ENCODE measurements at regions not wholly inside any gene's neighbourhood (a gene's known extent, or its start where the extent isn't known, plus 50 kb on each side); places are given as distances from the start of the nearest gene placed in this dataset.
"Not testable (repeated sequence)": the region's sequence is repeated elsewhere in the genome, so short reads cannot be mapped to it uniquely, and the experiment has no call there.

DNA sequence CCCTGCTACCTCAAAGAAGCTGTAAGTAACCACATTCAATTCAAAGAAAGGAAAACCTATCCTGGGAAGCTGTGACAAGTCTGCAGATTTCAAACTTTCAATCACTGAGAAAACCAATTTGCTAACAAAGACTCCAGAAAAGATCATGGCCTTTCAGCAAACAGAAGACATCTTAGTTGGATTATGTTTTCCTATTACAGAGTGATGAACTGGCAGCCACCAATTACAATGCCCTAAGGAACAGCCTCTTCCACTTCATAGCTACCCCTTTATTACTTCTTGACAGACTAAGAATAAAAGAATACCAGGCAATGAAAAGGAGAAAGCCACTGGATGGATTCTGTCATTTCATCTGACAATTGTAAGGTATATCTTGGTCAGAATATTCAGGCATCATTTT is 128.2 kb upstream of the RASEF start:
- DNase-seq (ENCODE audit: low read depth) = no peak

DNA sequence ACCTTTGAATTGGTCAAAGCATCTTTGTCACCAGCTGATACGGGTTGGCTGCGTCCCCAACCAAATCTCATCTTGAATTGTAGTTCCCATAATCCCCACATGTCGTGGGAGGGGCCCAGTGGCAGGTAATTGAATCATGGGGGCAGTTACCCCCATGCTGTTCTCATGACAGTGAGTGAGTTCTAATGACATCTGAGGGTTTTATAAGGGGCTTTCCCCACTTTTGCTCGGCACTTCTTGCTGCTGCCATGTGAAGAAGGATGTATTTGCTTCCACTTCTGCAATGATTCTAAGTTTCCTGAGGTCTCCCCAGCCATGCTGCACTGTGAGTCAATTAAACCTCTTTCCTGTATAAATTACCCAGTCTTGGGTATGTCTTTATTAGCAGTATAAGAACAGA is 126.1 kb upstream of the RASEF start:
- DNase-seq (ENCODE audit: low read depth) = not testable (repeated sequence)

DNA sequence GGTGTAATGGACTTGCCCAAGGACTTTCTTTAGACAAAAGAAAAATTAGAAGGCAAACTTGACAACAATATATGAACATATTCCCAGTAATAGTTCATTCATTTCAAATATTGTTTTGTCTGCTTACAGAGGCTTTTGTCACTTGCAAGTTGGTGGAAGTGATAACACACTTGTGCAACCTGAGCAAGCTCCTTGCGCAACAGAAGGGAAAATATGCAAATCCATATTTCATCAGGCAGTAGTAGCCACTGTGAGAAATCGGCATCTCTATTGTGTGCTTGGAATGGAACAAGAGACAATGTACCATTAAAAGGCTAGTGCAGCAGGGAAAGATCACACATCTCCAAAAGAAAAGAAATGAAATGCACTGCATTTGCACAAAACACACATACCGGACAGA is 125.3 kb upstream of the RASEF start:
- DNase-seq (ENCODE audit: low read depth) = no peak

GRCh38 chr9:83186155-83186737 is 123.3 kb upstream of the RASEF start:
- DNase-seq (ENCODE audit: low read depth) = no peak

GRCh38 chr9:83185488-83186154 is 122.7 kb upstream of the RASEF start:
- no peak for DNase-seq (ENCODE audit: low read depth)

- DNase-seq (ENCODE audit: low read depth) = no peak
Observed at GRCh38 chr9:83183621-83184020, 120.7 kb upstream of the RASEF start.

DNA sequence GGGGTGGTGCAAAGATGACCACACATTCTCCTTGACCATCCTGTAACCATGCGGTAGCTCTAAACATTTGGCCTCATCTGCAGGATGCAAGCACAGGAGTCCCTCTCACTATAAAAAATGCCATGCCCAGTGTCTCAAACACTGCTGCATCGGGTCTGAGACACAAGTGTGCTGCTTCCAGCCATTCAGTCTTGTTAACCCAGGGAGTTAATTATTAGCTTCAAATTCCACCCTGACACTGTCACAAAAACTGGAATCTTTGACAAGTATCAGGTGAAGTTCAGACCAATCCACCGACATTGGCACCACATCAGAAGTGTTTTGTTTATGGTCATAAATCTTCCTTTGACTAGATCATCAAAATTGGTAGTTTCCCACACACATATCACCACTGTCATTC is 119.1 kb upstream of the RASEF start:
- DNase-seq (ENCODE audit: low read depth) = no peak

GRCh38 chr9:83178717-83179116 is 115.8 kb upstream of the RASEF start:
- no peak for DNase-seq (ENCODE audit: low read depth)

DNA sequence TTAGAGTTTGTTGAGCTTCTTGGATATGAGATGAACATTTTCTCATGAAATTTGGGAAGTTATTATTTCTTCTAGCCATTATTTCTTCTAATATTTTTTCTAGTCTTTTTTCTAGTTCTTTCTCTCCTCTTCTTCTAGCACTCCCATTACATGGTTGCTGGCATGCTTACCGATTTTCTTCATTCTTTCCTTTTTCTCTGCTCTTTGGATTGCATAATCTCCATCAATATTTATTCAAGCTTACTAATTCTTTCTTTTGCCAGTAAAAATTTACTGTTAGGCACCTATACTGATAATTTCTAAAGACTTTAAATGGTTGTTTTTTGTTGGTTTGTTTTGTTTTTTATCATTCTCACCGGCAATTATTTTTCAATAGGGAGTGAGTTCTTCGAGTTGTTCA is 114.8 kb upstream of the RASEF start:
- DNase-seq (ENCODE audit: low read depth) = no peak

- DNase-seq (ENCODE audit: low read depth) = no peak
Observed at GRCh38 chr9:83167126-83167525, 104.2 kb upstream of the RASEF start.

DNA sequence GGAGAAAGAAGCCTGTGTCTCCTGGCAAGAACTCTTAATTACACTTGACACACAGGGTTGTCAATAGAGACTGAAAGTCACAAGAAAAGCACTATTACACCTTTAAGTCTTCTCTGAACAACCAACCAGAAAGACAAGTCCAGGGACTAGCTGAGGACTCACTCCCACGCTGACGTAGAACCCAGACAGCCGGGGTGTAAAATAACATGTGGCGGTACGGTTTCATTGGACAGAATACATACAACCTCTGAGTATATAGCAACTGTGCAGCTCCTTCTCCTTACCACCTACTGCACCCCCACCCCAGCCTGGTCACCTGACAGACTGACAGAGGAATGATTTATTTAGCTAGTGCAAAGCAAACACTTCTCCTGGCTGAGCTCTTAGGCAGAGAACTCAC is 103.4 kb upstream of the RASEF start:
- DNase-seq (ENCODE audit: low read depth) = no peak

DNA sequence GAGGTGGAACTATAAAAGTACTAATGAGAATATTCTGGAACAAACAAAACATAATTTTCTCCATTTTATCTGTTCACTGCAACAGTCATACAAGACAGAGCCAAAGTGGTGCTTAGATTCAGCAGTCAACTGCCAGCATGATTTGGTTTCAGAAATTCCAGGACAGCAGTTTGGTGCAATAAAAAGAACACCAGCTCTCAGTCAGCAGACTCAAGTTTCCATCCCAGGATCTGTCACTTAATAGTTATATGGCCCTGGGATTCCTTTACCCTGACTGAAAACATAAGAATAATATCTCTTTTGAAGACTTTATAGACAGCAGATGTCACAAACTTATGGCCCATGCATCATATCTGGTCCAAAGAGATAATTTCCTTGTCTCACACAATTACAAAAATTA is 92.8 kb upstream of the RASEF start:
- DNase-seq (ENCODE audit: low read depth) = no peak

- DNase-seq (ENCODE audit: low read depth) = no peak
Observed at GRCh38 chr9:83154821-83155220, 91.9 kb upstream of the RASEF start.

DNA sequence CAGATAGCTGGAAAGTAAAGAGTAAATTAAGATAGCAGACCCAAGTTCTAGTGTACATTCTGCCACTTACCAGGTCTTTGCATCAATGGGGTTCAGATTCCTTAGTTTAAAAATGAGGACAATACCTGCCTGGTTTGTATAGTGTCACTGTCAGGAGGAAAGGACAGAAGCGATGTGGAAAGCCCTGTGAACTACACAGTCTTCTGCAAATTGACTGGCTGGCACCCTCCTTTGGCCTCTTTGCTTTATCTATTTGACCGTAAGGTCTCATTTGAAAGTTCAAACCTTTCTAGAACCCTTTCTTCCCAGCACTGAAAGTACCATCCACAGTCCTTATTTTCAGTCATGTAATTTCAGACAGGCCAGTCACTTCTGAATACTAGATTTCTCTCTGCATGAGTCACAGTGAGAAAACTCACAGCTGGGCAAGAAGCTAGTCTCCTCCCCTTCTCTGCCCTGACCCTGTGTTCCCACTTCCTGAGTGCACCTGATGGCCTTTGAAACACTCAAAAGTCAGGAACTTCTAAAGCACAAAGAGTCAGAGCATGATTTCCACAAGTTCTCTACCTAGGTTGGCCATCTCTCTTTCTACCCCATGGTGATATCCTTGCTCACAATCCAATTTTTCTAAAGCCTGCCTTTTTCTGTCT is 91.3 kb upstream of the RASEF start:
- peak; percentile 35 for DNase-seq (ENCODE audit: low read depth)

GRCh38 chr9:83153030-83153429 is 90.1 kb upstream of the RASEF start:
- DNase-seq (ENCODE audit: low read depth) = no peak

DNA sequence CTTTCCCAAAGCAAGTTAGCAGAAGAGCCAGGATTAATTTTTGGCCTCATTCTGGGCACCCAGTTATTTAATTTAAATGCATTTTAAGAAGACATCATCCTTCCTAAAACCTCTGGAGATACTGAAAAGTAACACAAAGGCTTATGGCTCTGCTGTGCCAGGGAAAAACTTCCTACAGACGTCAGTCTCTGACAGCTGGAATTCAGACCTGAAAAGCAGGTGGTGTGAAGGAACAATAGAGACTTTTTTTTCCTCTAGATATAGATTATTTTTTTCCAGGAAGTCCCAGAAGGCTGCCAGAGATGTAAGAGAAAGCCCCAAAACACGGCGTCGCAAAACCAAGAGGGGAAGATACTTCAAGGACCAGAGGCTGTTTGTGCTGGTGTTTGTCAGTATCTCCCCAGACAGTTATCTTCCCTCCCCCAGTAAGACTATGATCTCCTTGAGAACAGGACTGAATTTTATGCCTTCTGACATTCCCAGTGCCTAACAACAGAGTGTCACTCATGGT is 88.7 kb upstream of the RASEF start:
- no peak for DNase-seq (ENCODE audit: low read depth)

GRCh38 chr9:83147315-83148149 is 84.6 kb upstream of the RASEF start:
- DNase-seq (ENCODE audit: low read depth) = no peak

GRCh38 chr9:83146325-83146724 is 83.4 kb upstream of the RASEF start:
- no peak for DNase-seq (ENCODE audit: low read depth)

DNA sequence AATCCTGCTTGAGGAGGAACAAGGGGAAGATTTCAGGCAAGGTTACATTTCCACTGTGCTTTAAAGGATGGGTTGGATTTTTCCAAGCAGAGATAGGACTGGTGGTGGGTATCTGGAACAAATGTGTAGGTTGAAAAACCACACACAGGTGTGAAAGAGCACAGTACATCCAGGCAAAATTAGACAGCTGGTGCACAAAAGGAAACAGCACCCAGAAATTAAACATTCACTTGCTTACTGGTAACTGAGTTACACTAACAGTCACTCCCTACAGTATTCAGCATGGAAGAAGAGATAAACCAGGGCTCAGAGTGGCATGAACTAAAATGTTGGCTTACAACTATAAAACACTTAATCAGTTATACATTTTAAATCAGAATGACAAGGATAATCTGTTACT is 81.5 kb upstream of the RASEF start:
- DNase-seq (ENCODE audit: low read depth) = no peak

DNA sequence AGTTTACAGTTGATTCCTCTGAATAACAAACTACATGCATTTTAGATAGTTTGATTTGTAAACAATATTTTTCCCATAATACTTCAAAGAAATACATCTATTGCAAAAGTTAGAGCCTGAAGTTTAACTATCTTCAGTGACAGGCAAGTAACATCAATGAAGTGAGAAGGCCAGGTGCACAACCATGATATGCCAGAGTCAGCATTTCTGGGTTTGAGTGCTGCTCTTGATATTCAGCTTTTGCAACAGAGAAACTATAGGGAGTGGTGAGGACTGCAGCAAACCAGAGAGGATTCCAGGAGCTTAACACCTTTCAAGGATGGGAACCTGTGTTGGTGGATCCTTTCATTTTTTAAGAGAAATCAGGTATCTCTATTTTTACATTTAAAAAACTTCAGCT is 79.4 kb upstream of the RASEF start:
- no peak for DNase-seq (ENCODE audit: low read depth)

- no peak for DNase-seq (ENCODE audit: low read depth)
Observed at GRCh38 chr9:83141887-83142286, 78.9 kb upstream of the RASEF start.

- no peak for DNase-seq (ENCODE audit: low read depth)
Observed at GRCh38 chr9:83140061-83140460, 77.1 kb upstream of the RASEF start.
